GM12892 (cell line): ENCODE measurements at regions not wholly inside any gene's neighbourhood (a gene's known extent, or its start where the extent isn't known, plus 50 kb on each side); places are given as distances from the start of the nearest gene placed in this dataset.

ENCODE experiments used
- DNase-seq: peaks from one replicate; pipeline ENCODE4 v3.0.0; 2011; ENCODE audit not compliant: insufficient read length
- FAIRE-seq: peaks from 2 replicates; lab custom pipeline; 2011; peaks lifted over from hg19 to GRCh38; lab: Jason Lieb, UNC
- POLR2A ChIP-seq: IDR thresholded peaks from 2 replicates; pipeline ENCODE4 v1.6.1; 2011; ENCODE audit warnings: low read depth, low read length, control low read depth
- POLR2AphosphoS5 ChIP-seq: IDR thresholded peaks from 2 replicates; pipeline ENCODE4 v1.6.1; 2011; ENCODE audit warnings: low read depth, low read length, control low read depth
- TAF1 ChIP-seq: IDR thresholded peaks from 2 replicates; pipeline ENCODE4 v1.6.1; 2011; ENCODE audit warnings: low read depth, mild to moderate bottlenecking, control low read depth, low read length, borderline replicate concordance

DNA sequence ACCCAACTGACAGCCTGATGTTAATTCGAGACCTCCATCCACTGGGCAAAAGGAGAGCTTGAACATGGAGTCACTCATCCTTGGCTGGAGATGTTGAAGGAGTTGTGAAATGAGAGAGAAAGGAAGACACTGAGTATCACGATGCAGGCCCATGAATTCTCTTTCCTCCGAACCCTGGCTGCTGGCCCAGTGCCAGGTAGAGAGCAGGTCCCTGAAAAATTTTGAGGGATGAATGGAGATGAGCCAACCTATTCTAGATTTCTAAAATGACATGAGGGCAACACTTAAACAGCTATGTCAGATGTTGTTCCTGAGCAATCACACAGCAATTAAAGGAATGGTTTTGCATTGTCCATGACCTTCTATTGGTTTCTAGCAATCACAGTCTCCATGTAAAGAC is 355.1 kb upstream of the ZMIZ1 start:
- TF ChIP-seq POLR2A (no peak), TAF1 (no peak), POLR2AphosphoS5 (no peak)
- no peak for FAIRE-seq
- DNase-seq: no peak

DNA sequence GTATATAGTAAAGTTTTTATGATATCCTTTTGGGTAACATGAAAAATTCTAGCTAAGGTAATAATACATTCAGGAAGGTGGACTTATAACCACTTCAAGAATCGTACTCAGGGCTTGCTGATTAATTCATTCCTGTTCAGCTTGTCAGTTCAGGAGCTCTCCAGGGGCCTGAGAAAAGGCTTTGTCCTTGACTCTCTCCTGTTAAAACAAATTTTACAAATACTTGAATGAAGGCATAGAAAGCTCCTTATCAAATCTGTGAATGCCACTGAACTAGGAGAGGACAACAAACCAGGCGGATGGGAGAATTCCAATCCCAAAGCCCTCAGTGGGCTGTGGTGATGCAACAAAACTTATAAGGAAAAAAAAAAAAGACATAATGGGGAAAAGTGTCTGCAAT is 354.5 kb upstream of the ZMIZ1 start:
- DNase-seq (no peak), FAIRE-seq (no peak)
- TF ChIP-seq POLR2AphosphoS5: no peak
- no peak for TF ChIP-seq TAF1
- TF ChIP-seq POLR2A: no peak

DNA sequence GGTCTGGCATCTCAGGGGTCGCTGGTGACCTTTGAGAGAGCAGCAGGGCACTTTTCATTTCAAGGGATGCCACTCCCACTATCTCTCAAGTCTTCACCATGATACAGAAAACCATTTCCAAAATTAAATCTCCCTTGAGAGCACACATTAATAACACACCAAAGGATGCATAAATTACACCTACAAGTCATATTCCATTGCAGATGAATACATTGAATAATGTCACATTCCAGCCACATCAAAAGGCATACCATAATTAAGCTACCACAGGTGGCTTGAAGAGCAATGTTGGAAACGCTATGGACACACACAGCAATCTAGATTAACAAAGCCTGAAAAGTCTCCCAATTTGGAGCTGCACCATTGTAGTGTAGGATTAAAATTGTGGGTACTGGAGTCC is 353.3 kb upstream of the ZMIZ1 start:
- DNase-seq (no peak), FAIRE-seq (no peak)
- no peak for TF ChIP-seq TAF1
- no peak for TF ChIP-seq POLR2A
- no peak for TF ChIP-seq POLR2AphosphoS5

DNA sequence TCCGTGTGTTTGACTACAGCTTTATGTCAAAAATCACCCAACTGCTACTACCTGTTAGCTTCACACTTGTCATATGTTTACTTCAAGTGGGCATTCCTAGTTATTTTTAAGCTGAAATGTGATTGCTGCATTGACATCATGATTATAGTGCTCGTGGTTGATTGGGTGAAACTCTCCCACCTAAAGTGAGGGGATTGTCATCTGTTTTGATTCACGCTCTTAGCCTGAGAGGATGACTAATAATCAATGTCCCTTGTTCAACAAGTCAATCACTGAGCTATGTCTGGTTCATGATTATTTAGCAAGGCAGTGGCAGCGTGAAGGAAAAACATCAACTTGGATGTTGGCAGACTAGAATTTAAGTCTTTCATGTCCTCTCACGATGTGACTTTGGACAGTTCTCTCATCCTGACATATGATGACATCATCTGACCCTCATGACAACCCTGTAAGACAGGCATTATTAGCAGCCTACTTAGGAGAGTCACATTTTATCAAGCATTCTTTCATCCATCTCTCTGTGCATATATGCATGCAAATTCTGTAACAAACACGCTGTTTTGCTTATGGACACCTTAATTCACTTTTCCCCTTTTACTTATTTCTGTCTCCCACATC is 352.6 kb upstream of the ZMIZ1 start:
- TF ChIP-seq TAF1: no peak
- TF ChIP-seq POLR2AphosphoS5: no peak
- TF ChIP-seq POLR2A: no peak
- FAIRE-seq (no peak), DNase-seq (no peak)

DNA sequence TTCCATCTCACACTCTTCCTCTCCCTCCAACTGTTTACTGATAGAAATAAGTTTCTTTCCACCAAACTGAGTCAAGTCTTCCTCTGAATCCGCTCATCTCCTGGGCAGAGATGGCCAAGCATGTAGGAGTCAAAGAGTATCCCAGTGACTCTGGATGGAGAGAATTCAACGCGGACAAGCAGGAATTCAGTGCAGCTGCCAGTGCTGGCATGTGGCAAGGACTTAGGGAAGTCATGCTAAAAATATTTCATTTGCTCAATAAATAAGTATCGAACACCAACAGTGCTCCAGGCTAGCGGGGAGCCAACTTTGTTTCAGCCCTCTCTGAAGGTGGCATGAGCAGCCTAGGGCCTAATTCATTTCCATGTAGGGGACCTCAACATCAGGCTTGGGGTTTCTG is 351.6 kb upstream of the ZMIZ1 start:
- no peak for DNase-seq
- TF ChIP-seq POLR2A: no peak
- no peak for TF ChIP-seq TAF1
- TF ChIP-seq POLR2AphosphoS5: no peak
- FAIRE-seq: no peak

DNA sequence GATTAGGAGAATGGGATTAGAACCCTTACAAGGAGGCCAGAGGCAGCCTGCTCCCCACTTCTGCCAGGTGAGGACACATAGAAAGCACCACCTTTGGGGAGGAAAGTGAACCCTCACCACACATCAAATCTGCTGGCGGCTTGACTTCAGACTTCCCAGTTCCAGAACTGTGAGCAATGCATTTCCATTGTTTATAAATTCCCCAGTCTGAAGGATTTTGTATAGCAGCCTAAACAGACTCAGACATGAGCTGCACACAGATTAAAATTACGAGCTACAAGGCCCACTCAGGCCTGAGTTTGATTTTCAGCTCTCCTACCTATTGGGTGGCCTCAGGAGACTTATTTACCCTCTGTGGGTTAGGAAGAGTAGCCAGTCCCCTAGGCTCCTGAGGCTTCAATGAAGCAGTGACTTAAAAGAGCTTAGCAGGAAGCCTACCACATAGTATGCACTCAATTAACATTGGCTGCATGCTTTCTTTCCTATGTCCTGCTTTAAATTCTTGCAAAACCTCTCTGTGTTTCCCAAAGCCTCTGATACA is 350.7 kb upstream of the ZMIZ1 start:
- no peak for TF ChIP-seq POLR2AphosphoS5
- no peak for TF ChIP-seq TAF1
- TF ChIP-seq POLR2A: no peak
- FAIRE-seq (no peak), DNase-seq (no peak)

DNA sequence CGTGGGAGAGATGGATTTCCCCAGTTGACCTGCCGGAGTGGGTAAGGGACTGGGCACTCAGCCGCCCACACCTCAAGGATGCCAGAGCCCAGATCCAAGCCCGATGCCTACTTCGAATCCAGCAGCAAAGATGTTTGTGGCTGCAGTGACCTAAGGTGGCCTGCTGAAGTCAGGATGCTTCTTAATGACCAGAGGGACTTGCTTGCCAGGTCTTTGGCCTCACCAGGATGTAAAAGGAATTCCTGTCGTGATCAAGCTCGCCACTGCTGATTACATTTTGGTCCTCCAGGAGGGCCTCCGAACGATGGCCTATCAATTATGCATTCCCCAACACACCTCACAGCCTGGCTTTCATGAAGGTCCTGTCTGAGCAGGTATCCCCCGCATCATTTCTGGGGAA is 349.5 kb upstream of the ZMIZ1 start:
- FAIRE-seq: no peak
- DNase-seq: no peak
- TF ChIP-seq TAF1: no peak

DNA sequence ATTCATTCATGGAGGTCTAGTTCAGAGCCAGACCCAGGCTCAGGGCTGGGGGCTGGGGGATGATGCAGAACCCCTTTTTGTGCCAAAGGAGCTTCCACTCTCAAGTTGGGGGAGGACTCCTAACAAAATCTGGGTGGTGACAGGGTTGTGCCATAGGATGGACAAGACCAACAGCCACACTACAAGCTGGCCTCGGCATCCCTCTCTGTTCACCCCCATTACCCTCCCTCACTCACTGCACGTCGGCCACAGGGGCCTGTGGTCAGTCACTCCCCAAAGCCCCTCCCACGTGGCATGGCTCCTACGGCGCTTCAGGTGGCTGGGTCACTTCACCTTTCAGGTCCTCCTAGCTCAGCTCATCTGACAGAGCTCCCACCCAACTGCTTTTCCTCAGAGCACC is 348.7 kb upstream of the ZMIZ1 start:
- DNase-seq: no peak
- no peak for FAIRE-seq
- no peak for TF ChIP-seq POLR2A
- TF ChIP-seq POLR2AphosphoS5: no peak
- TF ChIP-seq TAF1: no peak

DNA sequence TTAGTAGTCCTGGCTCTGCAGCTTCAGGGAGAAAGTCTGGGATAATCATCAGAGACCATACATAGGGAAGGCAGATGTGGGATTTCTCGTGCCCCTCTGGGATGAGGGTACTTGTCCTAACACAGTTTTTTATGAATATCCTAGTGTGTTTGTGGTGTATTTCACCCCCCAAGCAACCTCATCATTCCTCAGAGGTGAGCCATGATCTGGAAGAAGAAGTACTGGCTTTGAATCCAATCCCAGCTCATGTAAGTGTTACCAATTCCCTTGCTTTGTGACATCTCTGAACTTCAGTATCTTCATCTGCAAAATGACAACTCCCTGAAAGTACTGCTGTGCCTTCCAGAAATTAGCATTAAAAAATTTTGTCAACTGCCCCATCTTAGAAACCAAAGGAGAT is 347.5 kb upstream of the ZMIZ1 start:
- FAIRE-seq: no peak
- TF ChIP-seq TAF1 (no peak), POLR2A (no peak), POLR2AphosphoS5 (no peak)

DNA sequence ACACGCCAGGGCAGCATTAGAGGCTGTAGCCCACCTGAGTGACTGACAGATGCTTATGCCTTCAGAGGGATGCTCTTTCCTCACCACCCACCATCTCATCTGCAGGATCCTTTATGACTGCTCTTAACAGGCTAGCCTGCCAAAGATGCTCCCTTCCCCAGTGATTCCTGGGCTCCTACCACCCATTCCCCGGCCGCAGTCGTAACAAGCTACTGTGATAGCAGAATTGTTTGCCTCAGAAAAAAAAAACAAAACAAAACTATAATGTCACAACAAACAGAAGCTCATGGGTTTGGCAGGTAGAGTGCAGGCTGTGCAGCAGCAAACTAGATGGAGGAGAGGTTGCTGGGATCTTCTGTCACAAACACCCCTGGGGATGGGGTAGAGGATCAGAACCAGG is 343.9 kb upstream of the ZMIZ1 start:
- no peak for DNase-seq
- no peak for TF ChIP-seq POLR2AphosphoS5
- no peak for TF ChIP-seq POLR2A
- TF ChIP-seq TAF1: no peak
- no peak for FAIRE-seq

More for the DNA sequence above, 347.5 kb upstream of the ZMIZ1 start:
- no peak for DNase-seq

DNA sequence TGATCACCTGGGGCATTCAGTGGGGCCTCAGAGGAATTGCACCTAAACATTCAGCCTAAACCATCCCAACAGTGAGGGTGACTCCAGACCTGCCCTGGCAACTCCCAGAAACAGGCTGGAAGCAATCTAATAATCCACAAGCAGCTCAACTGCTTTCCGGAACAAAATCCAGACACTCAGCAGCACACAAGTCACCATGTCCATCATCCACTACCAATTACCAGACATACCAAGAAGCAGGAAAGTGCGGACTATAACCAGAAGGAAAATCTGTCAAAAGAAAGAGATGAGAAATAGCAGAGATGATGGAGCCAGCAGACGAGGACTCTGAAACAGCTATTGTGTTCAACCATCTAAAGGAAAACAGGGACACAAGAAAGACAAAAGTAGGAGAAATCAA is 342.6 kb upstream of the ZMIZ1 start:
- TF ChIP-seq TAF1: no peak
- no peak for TF ChIP-seq POLR2AphosphoS5
- TF ChIP-seq POLR2A: no peak
- DNase-seq (no peak), FAIRE-seq (no peak)

DNA sequence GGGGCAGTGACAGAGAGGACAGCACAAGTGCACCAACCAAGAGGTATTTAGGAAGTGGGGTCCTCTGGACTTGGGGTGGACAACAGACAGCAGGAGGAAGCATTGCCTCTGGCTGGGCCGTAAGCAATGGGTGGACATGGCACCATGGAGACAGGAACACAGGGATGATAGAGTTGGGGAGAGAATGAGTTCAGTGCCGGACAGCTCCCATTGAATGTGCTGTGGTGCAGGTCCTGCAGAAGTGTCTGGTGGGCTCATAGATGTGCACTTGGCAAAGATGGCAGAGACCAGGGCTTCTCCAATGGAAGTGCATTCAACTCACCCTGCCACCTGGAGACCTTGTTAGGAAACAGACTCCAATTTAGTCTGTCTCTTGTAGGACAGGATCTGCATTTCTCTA is 341.5 kb upstream of the ZMIZ1 start:
- FAIRE-seq (no peak), DNase-seq (no peak)
- no peak for TF ChIP-seq POLR2A
- no peak for TF ChIP-seq POLR2AphosphoS5
- no peak for TF ChIP-seq TAF1

DNA sequence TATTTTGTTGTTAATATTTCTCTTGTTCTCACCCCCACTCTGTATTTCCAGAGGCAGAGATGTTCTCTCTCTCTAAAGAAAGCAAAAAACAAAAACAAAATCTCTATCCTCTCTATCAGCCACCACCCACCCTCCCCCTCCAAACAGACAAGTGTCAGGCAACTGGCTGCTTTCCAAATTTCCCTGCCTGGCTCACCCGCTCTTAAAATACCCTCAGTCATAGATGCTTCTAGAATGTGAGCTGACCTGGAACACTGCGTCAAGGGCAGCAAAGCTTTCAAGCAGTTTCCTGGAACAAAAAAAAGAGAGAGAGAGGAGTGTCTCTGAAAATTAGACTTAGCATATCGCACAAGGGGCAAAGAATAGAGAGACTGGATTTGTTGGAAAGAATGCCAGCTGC is 341.0 kb upstream of the ZMIZ1 start:
- DNase-seq: no peak
- FAIRE-seq: no peak
- TF ChIP-seq TAF1: no peak
- TF ChIP-seq POLR2AphosphoS5: no peak
- TF ChIP-seq POLR2A: no peak

DNA sequence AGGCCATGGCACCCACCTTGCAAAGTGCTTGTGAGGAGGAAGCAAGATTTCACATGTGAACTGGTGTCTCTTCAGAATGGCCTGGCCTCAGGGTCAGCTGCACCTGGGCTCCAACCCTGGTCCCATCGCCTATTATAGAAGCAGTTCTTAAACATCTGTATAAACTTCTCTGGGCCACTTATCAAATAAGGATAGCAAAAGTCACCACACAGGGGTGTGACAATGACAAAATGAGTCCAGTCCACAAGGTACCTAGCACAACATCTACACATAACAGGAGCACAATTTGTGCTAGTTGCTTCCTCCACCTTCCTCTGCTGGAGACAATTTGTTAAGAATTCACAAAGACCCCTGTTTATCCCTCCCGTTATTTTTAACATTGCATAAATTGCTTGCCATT is 340.6 kb upstream of the ZMIZ1 start:
- TF ChIP-seq TAF1: no peak
- TF ChIP-seq POLR2AphosphoS5: no peak
- TF ChIP-seq POLR2A: no peak
- FAIRE-seq (no peak), DNase-seq (no peak)
